HFFc6 (cell line): ENCODE measurements at regions not wholly inside any gene's neighbourhood (a gene's known extent, or its start where the extent isn't known, plus 50 kb on each side); places are given as distances from the start of the nearest gene placed in this dataset.
A peak's percentile ranks its signal among the peaks of the same experiment; 100 is the strongest.

Source experiments
- DNase-seq: peaks from one replicate; pipeline ENCODE4 v3.0.0-alpha.2; 2018
- H3K27ac Mint-ChIP-seq: 2 replicates; pipeline ENCODE4 v1.8.0; 2020; ENCODE audit warnings: mild to moderate bottlenecking, mixed read lengths
- H3K27me3 Mint-ChIP-seq: 2 replicates; pipeline ENCODE4 v1.8.0; 2021; ENCODE audit warnings: mild to moderate bottlenecking, moderate library complexity, mixed read lengths; ENCODE audit not compliant: insufficient read depth
- H3K36me3 Mint-ChIP-seq: 2 replicates; pipeline ENCODE4 v1.8.0; 2021; ENCODE audit warnings: low read depth, mixed read lengths
- H3K4me1 Mint-ChIP-seq: 2 replicates; pipeline ENCODE4 v1.8.0; 2020; ENCODE audit warnings: low read depth, mixed read lengths
- H3K4me3 Mint-ChIP-seq: 2 replicates; pipeline ENCODE4 v1.8.0; 2020; ENCODE audit warnings: mild to moderate bottlenecking, moderate library complexity, mixed read lengths
- H3K9me3 Mint-ChIP-seq: 2 replicates; pipeline ENCODE4 v1.8.0; 2020; ENCODE audit warnings: mild to moderate bottlenecking, mixed read lengths
- TF ChIP-seq, protein P1 (sequence below): fragments of 200-600 bp; sonication (generic); IDR thresholded peaks from 2 replicates; pipeline ENCODE4 v1.5.0; 2021; ENCODE audit warnings: antibody characterized with exemption, mild to moderate bottlenecking

- peak overlapping the region; percentile 43 for H3K4me3 Mint-ChIP-seq
- peak; percentile 33 for DNase-seq
- TF ChIP-seq, protein P1, sequence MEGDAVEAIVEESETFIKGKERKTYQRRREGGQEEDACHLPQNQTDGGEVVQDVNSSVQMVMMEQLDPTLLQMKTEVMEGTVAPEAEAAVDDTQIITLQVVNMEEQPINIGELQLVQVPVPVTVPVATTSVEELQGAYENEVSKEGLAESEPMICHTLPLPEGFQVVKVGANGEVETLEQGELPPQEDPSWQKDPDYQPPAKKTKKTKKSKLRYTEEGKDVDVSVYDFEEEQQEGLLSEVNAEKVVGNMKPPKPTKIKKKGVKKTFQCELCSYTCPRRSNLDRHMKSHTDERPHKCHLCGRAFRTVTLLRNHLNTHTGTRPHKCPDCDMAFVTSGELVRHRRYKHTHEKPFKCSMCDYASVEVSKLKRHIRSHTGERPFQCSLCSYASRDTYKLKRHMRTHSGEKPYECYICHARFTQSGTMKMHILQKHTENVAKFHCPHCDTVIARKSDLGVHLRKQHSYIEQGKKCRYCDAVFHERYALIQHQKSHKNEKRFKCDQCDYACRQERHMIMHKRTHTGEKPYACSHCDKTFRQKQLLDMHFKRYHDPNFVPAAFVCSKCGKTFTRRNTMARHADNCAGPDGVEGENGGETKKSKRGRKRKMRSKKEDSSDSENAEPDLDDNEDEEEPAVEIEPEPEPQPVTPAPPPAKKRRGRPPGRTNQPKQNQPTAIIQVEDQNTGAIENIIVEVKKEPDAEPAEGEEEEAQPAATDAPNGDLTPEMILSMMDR: no peak
- no peaks in the 10 kb centered on the region for H3K27me3 Mint-ChIP-seq
- peaks cover 10% of the 10 kb centered on the region for H3K36me3 Mint-ChIP-seq
- peaks cover 4% of the 10 kb centered on the region; the same call in 1 of the 2 replicates for H3K9me3 Mint-ChIP-seq
- peaks cover 71% of the 10 kb centered on the region for H3K4me1 Mint-ChIP-seq
- H3K27ac Mint-ChIP-seq: peak overlapping the region; percentile 89
Observed at GRCh38 chr2:30368258-30368657, 78.8 kb upstream of the LCLAT1 start.

- TF ChIP-seq, protein P1: no peak
- H3K27me3 Mint-ChIP-seq: no peaks in the 10 kb centered on the region
- H3K36me3 Mint-ChIP-seq: peaks cover 10% of the 10 kb centered on the region
- no peak overlapping the region for H3K4me3 Mint-ChIP-seq
- peaks cover 70% of the 10 kb centered on the region for H3K4me1 Mint-ChIP-seq
- no peak for DNase-seq
- H3K27ac Mint-ChIP-seq: no peak overlapping the region
- peaks cover 4% of the 10 kb centered on the region; the same call in 1 of the 2 replicates for H3K9me3 Mint-ChIP-seq
Observed at GRCh38 chr2:30371028-30371689, 75.9 kb upstream of the LCLAT1 start.

DNA sequence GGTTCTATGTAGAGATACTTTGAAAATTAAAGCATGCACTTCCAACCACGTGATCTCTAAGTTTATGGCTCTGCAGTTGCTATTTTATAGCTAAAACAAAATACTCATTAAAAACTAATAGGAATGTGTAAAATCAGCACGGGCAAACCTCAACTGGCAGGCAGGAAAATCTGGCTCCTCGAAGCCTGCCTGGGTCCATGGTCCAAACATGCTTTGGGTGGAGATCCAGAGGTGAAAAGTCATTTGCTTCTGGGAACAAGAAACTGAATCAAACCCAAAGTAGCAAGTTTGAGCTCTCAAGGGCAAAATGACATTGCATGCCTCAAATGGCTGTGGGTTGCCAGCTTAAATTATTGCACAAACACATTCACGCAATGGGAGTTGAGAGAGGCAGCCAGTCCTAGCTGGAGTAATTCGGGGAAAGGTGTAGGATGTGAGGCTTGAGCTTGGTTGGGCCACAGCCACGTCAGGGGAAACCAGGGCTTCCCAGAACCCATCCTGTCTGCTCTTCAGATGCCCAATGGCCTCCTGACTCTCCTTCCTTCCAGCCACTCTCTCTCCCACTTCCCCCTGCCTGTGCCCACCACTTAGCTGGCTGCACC, 75.2 kb upstream of the LCLAT1 start:
- no peaks in the 10 kb centered on the region; the same call in 1 of the 2 replicates for H3K27me3 Mint-ChIP-seq
- H3K36me3 Mint-ChIP-seq: peaks cover 6% of the 10 kb centered on the region
- TF ChIP-seq, protein P1: no peak
- H3K4me1 Mint-ChIP-seq: peaks cover 63% of the 10 kb centered on the region
- DNase-seq: peak; percentile 7
- H3K4me3 Mint-ChIP-seq: 0 out of 2 replicates have a peak overlapping the region, but pooled peaks have one; percentile 3
- peak overlapping the region; percentile 60 for H3K27ac Mint-ChIP-seq
- H3K9me3 Mint-ChIP-seq: peaks cover 4% of the 10 kb centered on the region; the same call in 1 of the 2 replicates

GRCh38 chr2:30372826-30373225, 74.2 kb upstream of the LCLAT1 start:
- no peaks in the 10 kb centered on the region; the same call in 1 of the 2 replicates for H3K9me3 Mint-ChIP-seq
- TF ChIP-seq, protein P1: no peak
- H3K36me3 Mint-ChIP-seq: no peaks in the 10 kb centered on the region
- no peak for DNase-seq
- no peaks in the 10 kb centered on the region; the same call in 1 of the 2 replicates for H3K27me3 Mint-ChIP-seq
- H3K27ac Mint-ChIP-seq: peak overlapping the region; percentile 90
- peaks cover 54% of the 10 kb centered on the region for H3K4me1 Mint-ChIP-seq
- H3K4me3 Mint-ChIP-seq: peak overlapping the region; percentile 50

DNA sequence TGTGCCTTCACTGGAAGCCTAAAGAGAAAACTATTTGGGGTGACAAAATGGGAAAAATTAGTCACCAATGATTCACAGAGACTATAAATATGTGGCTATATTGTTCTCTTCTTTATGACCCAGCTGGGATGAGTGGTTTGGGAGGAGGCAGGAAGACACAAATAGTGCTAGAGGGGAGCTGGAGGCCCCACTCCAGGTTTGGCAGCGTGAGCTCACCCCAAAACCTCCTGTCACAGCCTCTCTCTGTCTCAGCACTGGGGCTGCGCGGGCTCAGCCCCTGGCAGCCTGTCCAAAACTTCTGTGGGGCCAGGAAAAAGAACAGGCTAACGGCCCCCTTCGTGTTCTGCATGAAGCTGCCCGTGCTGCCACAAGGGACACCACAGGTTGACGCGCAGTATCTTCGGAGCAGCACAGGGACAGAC, 73.2 kb upstream of the LCLAT1 start:
- TF ChIP-seq, protein P1: no peak
- Mint-ChIP-seq H3K4me1 (peaks cover 45% of the 10 kb centered on the region), H3K27ac (peak overlapping the region; percentile 90), H3K27me3 (peaks cover 2% of the 10 kb centered on the region), H3K4me3 (peak overlapping the region; percentile 29; the same call in 1 of the 2 replicates), H3K36me3 (no peaks in the 10 kb centered on the region), H3K9me3 (no peaks in the 10 kb centered on the region; the same call in 1 of the 2 replicates)
- DNase-seq: peak; percentile 84
